GM12892 (cell line): ENCODE measurements at regions not wholly inside any gene's neighbourhood (a gene's known extent, or its start where the extent isn't known, plus 50 kb on each side); places are given as distances from the start of the nearest gene placed in this dataset.

Experiments used
- POLR2A ChIP-seq: IDR thresholded peaks from 2 replicates; pipeline ENCODE4 v1.6.1; 2011; ENCODE audit warnings: low read depth, low read length, control low read depth
- POLR2AphosphoS5 ChIP-seq: IDR thresholded peaks from 2 replicates; pipeline ENCODE4 v1.6.1; 2011; ENCODE audit warnings: low read depth, low read length, control low read depth

DNA sequence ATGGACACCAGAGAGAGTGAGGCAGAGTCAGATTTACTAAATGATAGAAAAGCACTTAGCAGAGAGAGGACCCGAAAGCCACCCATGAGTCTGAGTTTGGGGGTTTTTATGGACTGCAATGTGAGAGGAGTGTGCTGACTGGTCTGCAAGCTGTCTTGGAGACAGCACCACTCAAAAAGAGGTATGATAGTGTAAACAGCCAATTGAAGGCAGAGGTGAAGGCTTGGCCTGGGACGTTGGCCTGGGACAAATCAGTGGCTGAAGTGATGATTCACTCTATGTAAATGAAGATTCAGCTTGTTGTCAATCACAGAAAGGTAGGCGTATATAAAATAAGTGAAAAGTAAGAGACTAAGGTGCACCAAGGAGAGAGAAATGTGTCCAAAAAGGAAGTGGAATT lies 217.6 kb upstream of the ZFP42 start:
- TF ChIP-seq POLR2A = no peak
- no peak for TF ChIP-seq POLR2AphosphoS5
